ENCODE measurements at regions not wholly inside any gene's neighbourhood (a gene's known extent, or its start where the extent isn't known, plus 50 kb on each side); places are given as distances from the start of the nearest gene placed in this dataset.
"Not testable (repeated sequence)": the region's sequence is repeated elsewhere in the genome, so short reads cannot be mapped to it uniquely, and the experiment has no call there.

- not testable (repeated sequence) for DNase-seq
These were observed 68.6 kb upstream of the IZUMO1R start for GRCh38 chr11:94235772-94236171.

- DNase-seq = not testable (repeated sequence)
These were observed 68.0 kb upstream of the IZUMO1R start for GRCh38 chr11:94236416-94236815.

GRCh38 chr11:94237447-94238153 is 66.8 kb upstream of the IZUMO1R start:
- not testable (repeated sequence) for DNase-seq

- DNase-seq = peak; percentile 22
These were observed 66.1 kb upstream of the IZUMO1R start for GRCh38 chr11:94238154-94238735.

GRCh38 chr11:94238774-94239173 is 65.6 kb upstream of the IZUMO1R start:
- not testable (repeated sequence) for DNase-seq

GRCh38 chr11:94241896-94242295 is 62.5 kb upstream of the IZUMO1R start:
- DNase-seq = no peak

GRCh38 chr11:94243571-94244515 is 60.5 kb upstream of the IZUMO1R start:
- no peak for DNase-seq

- no peak for DNase-seq
These were observed 59.3 kb upstream of the IZUMO1R start for GRCh38 chr11:94245121-94245520.

- not testable (repeated sequence) for DNase-seq
These were observed 56.1 kb upstream of the IZUMO1R start for GRCh38 chr11:94248301-94248700.

- DNase-seq = no peak
These were observed 50.2 kb upstream of the IZUMO1R start for GRCh38 chr11:94254214-94254613.
